ENCODE measurements at regions not wholly inside any gene's neighbourhood (a gene's known extent, or its start where the extent isn't known, plus 50 kb on each side); places are given as distances from the start of the nearest gene placed in this dataset.
"Not testable (repeated sequence)": the region's sequence is repeated elsewhere in the genome, so short reads cannot be mapped to it uniquely, and the experiment has no call there.

DNA sequence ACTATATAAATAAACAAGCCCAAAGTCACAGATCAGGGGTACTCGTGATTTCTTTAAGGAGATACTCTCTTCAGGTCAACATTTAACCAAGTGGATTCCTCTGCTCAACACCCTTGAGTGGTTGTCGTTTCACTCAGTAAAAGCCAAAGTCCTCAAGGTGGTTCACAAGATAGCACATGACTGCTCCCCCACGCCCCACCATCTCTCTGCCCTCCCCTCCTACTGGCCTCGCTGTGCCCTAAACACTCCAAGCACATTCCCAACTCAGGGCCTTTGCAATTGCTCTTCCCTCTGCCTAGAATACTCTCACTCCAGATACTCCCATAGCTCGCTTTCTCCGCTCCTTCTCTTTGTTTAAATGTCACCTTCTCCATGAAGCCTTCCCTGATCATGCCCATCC, 72.1 kb upstream of the FHIP2A start:
- no peak for DNase-seq (ENCODE audit: low read depth)
- no peak for TF ChIP-seq CTCF (IDR thresholded peaks at IDR 0.05; ENCODE audit: insufficient read depth, low read length)

GRCh38 chr10:114751856-114752255, 69.7 kb upstream of the FHIP2A start:
- H3K4me3 ChIP-seq (ENCODE audit: low read depth, low read length) = no peak overlapping the region
- no peak for TF ChIP-seq CTCF (IDR thresholded peaks at IDR 0.05; ENCODE audit: insufficient read depth, low read length)
- DNase-seq (ENCODE audit: low read depth) = peak; percentile 58

More for the DNA sequence above, 72.1 kb upstream of the FHIP2A start:
- H3K4me3 ChIP-seq (ENCODE audit: low read depth, low read length) = no peak overlapping the region

- H3K4me3 ChIP-seq (ENCODE audit: low read depth, low read length); DNase-seq (ENCODE audit: low read depth): not testable (repeated sequence)
Observed at GRCh38 chr10:114752570-114752969, 69.0 kb upstream of the FHIP2A start.

- TF ChIP-seq CTCF (IDR thresholded peaks at IDR 0.05; ENCODE audit: insufficient read depth, low read length) = no peak
- no peak for DNase-seq (ENCODE audit: low read depth)
- no peak overlapping the region for H3K4me3 ChIP-seq (ENCODE audit: low read depth, low read length)
Observed at GRCh38 chr10:114753126-114753525, 68.5 kb upstream of the FHIP2A start.

DNA sequence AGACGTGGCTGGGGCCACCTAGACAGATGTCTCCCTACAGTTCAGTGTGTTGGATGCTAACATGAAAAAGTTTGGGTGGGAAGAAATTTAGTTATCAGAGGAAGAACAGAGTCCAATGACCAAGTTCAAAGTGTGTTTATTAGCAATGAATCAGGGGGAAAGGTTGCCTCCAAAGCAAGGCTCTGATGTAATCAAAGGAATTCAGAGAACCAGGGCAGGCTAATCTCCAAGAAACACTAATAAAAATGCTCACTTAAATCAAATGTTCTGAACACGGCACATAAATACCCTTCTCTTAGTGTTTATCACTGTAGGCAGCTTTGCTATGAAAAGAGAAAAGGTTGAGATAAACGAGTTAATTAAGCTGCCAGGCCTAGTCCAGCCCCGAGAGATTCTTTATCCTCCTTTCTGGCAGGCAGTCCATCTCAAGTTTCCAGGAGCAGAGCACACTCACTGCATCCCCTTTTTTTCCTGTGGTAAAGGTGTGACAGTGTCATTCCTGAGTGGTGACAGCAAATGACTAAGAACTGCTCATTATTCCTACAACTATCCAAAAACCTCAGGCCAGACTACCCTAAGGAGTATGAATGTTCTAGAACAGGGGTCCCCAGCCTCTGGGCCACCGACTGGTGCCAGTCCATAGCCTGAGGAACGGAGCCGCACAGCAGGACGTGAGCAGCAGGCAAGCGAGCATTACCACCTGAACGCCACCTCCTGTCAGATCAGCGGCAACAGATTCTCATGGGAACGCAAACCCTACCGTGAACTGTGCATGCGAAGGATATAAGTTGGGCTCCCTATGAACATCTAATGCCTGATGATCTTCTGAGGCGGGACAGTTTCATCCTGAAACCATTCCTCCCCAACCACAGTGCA, 66.9 kb upstream of the FHIP2A start:
- DNase-seq (ENCODE audit: low read depth) = peak; percentile 58
- TF ChIP-seq CTCF (IDR thresholded peaks at IDR 0.05; ENCODE audit: insufficient read depth, low read length) = no peak
- no peak overlapping the region for H3K4me3 ChIP-seq (ENCODE audit: low read depth, low read length)

DNA sequence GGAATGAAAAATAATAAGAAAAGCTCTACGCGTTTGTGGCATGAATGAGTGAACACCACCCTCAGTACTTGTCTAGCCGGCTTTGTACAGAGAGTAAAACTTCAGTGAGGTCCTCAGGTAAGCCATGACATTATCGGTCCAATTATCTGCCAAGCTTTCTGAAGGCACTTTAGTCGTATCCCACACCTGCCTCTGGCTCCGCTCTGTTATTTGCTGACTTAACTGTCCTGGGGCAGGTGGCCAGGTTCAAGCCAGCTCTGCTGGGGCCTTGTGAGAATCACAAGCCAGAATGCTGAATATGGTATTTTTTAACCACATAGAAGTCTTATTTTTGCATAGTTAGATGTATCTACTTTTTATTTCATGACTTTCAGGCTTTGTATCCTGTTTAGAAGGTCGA, 66.0 kb upstream of the FHIP2A start:
- no peak for DNase-seq (ENCODE audit: low read depth)
- TF ChIP-seq CTCF (IDR thresholded peaks at IDR 0.05; ENCODE audit: insufficient read depth, low read length) = no peak
- no peak overlapping the region for H3K4me3 ChIP-seq (ENCODE audit: low read depth, low read length)

GRCh38 chr10:114758331-114758730, 63.2 kb upstream of the FHIP2A start:
- peak; percentile 13 for DNase-seq (ENCODE audit: low read depth)
- TF ChIP-seq CTCF (IDR thresholded peaks at IDR 0.05; ENCODE audit: insufficient read depth, low read length) = no peak

More at GRCh38 chr10:114758331-114758730, 63.2 kb upstream of the FHIP2A start:
- no peak overlapping the region for H3K4me3 ChIP-seq (ENCODE audit: low read depth, low read length)
